WTC11 (cell line): ENCODE measurements at regions not wholly inside any gene's neighbourhood (a gene's known extent, or its start where the extent isn't known, plus 50 kb on each side); places are given as distances from the start of the nearest gene placed in this dataset.

Experiments
- ATAC-seq: fragments of 200-7000 bp; cut with Tn5 transposase; 2 replicates; pipeline ENCODE4 v1.10.0; 2021; ENCODE audit warnings: mild to moderate bottlenecking, moderate library complexity
- CTCF ChIA-PET: fragments of 300-600 bp; sonication (Branson Sonifier 250); formaldehyde crosslinking; loops from one replicate; lab custom pipeline; 2021; ENCODE audit warnings: antibody characterized with exemption; lab: Charles Lee
- POLR2A ChIA-PET: fragments of 350-600 bp; sonication (Branson Sonifier 250); formaldehyde crosslinking; loops from one replicate; lab custom pipeline; 2021; ENCODE audit warnings: antibody characterized with exemption; lab: Charles Lee
- DNase-seq: peaks from one replicate; pipeline ENCODE4 v3.0.0; 2021; ENCODE audit warnings: low spot score
- H3K27ac Mint-ChIP-seq: 2 replicates; pipeline ENCODE4 v1.8.0; 2021; ENCODE audit warnings: mixed read lengths
- H3K27me3 Mint-ChIP-seq: 2 replicates; pipeline ENCODE4 v1.8.0; 2021; ENCODE audit warnings: low read depth, mild to moderate bottlenecking, moderate library complexity, mixed read lengths
- H3K36me3 Mint-ChIP-seq: 2 replicates; pipeline ENCODE4 v1.8.0; 2021; ENCODE audit warnings: mixed read lengths
- H3K4me1 Mint-ChIP-seq: 2 replicates; pipeline ENCODE4 v1.8.0; 2022; ENCODE audit warnings: mixed read lengths
- H3K4me3 Mint-ChIP-seq: 2 replicates; pipeline ENCODE4 v1.8.0; 2021; ENCODE audit warnings: mild to moderate bottlenecking, moderate library complexity, mixed read lengths
- H3K9me3 Mint-ChIP-seq: 2 replicates; pipeline ENCODE4 v1.8.0; 2021; ENCODE audit warnings: mixed read lengths
- CREB1 ChIP-seq: sonication (generic); formaldehyde crosslinking; IDR thresholded peaks from 2 replicates; pipeline ENCODE4 v1.8.0; 2023; ENCODE audit warnings: mild to moderate bottlenecking, missing genetic modification reagents
- ETV6 ChIP-seq: sonication (generic); formaldehyde crosslinking; IDR thresholded peaks from 2 replicates; pipeline ENCODE4 v1.8.1; 2022; ENCODE audit warnings: mild to moderate bottlenecking, missing genetic modification reagents
- GRHL2 ChIP-seq: fragments of 250-450 bp; sonication (Bioruptor Pico); IDR thresholded peaks from 2 replicates; pipeline ENCODE4 v1.8.0; 2022; ENCODE audit warnings: mild to moderate bottlenecking, moderate library complexity; ENCODE audit not compliant: insufficient replicate concordance, severe bottlenecking
- IRF1 ChIP-seq: sonication (generic); formaldehyde crosslinking; IDR thresholded peaks from 2 replicates; pipeline ENCODE4 v1.8.0; 2023; ENCODE audit warnings: missing genetic modification reagents
- JAZF1 ChIP-seq: fragments of 250-450 bp; sonication (Bioruptor Pico); IDR thresholded peaks from 2 replicates; pipeline ENCODE4 v1.9.0; 2021; ENCODE audit warnings: moderate library complexity, mild to moderate bottlenecking, inconsistent platforms
- MAX ChIP-seq: sonication (generic); formaldehyde crosslinking; IDR thresholded peaks from 2 replicates; pipeline ENCODE4 v1.8.0; 2022; ENCODE audit warnings: mild to moderate bottlenecking, missing genetic modification reagents
- MXD4 ChIP-seq: fragments of 250-450 bp; sonication (Bioruptor Pico); IDR thresholded peaks from 2 replicates; pipeline ENCODE4 v1.8.0; 2021; ENCODE audit warnings: mild to moderate bottlenecking, moderate library complexity, borderline replicate concordance
- MYBL2 ChIP-seq: sonication (generic); formaldehyde crosslinking; IDR thresholded peaks from 2 replicates; pipeline ENCODE4 v1.8.1; 2023; ENCODE audit warnings: mild to moderate bottlenecking, moderate library complexity, missing genetic modification reagents
- NFATC4 ChIP-seq: fragments of 250-450 bp; sonication (Bioruptor Pico); IDR thresholded peaks from 2 replicates; pipeline ENCODE4 v1.9.0; 2021; ENCODE audit warnings: mild to moderate bottlenecking
- NR2C2 ChIP-seq: sonication (generic); formaldehyde crosslinking; IDR thresholded peaks from 2 replicates; pipeline ENCODE4 v1.8.0; 2022; ENCODE audit warnings: mild to moderate bottlenecking, missing genetic modification reagents
- SMAD3 ChIP-seq: sonication (generic); formaldehyde crosslinking; IDR thresholded peaks from 2 replicates; pipeline ENCODE4 v1.8.0; 2022; ENCODE audit warnings: missing genetic modification reagents, mild to moderate bottlenecking, borderline replicate concordance
- SOX15 ChIP-seq: fragments of 250-450 bp; sonication (Bioruptor Pico); IDR thresholded peaks from 2 replicates; pipeline ENCODE4 v1.9.0; 2021; ENCODE audit warnings: mild to moderate bottlenecking
- ZBTB21 ChIP-seq: sonication (generic); formaldehyde crosslinking; IDR thresholded peaks from 2 replicates; pipeline ENCODE4 v1.8.1; 2023; ENCODE audit warnings: mild to moderate bottlenecking, missing genetic modification reagents, borderline replicate concordance
- ZNF232 ChIP-seq: sonication (generic); formaldehyde crosslinking; IDR thresholded peaks from 2 replicates; pipeline ENCODE4 v1.8.0; 2022; ENCODE audit warnings: mild to moderate bottlenecking, missing genetic modification reagents
- ZNF416 ChIP-seq: fragments of 250-450 bp; sonication (Bioruptor Pico); IDR thresholded peaks from 2 replicates; pipeline ENCODE4 v1.9.0; 2021; ENCODE audit warnings: mild to moderate bottlenecking, inconsistent platforms
- ZNF671 ChIP-seq: fragments of 250-450 bp; sonication (Bioruptor Pico); IDR thresholded peaks from 2 replicates; pipeline ENCODE4 v1.8.0; 2021; ENCODE audit warnings: mild to moderate bottlenecking
- ZSCAN18 ChIP-seq: fragments of 250-450 bp; sonication (Bioruptor Pico); IDR thresholded peaks from 2 replicates; pipeline ENCODE4 v2.1.2; 2022; ENCODE audit warnings: mild to moderate bottlenecking, moderate library complexity
- TF ChIP-seq, protein P1 (sequence below): fragments of 250-450 bp; sonication (Bioruptor Pico); IDR thresholded peaks from 2 replicates; pipeline ENCODE4 v1.9.0; 2021; ENCODE audit warnings: mild to moderate bottlenecking, borderline replicate concordance
- TF ChIP-seq, protein P2 (sequence below): sonication (generic); formaldehyde crosslinking; IDR thresholded peaks from 2 replicates; pipeline ENCODE4 v1.8.1; 2022; ENCODE audit warnings: mild to moderate bottlenecking, missing genetic modification reagents, moderate library complexity, borderline replicate concordance
- TF ChIP-seq, protein P3 (sequence below): fragments of 250-450 bp; sonication (Bioruptor Pico); IDR thresholded peaks from 2 replicates; pipeline ENCODE4 v1.9.0; 2021; ENCODE audit warnings: moderate library complexity, mild to moderate bottlenecking, inconsistent platforms, borderline replicate concordance

GRCh38 chr2:181380581-181380980, 76.6 kb upstream of the ITGA4 start:
- Mint-ChIP-seq H3K27me3 (no peaks in the 10 kb centered on the region), H3K9me3 (0 out of 2 replicates have a peak, but pooled peaks cover 3% of the 10 kb centered on the region), H3K4me3 (no peak overlapping the region), H3K4me1 (peaks cover 3% of the 10 kb centered on the region), H3K36me3 (no peaks in the 10 kb centered on the region), H3K27ac (no peak overlapping the region)
- no peak for TF ChIP-seq SMAD3 (CRISPR knock-in tag)
- TF ChIP-seq ZSCAN18 (CRISPR knock-in tag) = no peak
- no peak for TF ChIP-seq ZNF416 (CRISPR knock-in tag)
- ATAC-seq (no peak), DNase-seq (no peak)
- POLR2A ChIA-PET = no interaction called here
- CTCF ChIA-PET = no interaction called here

DNA sequence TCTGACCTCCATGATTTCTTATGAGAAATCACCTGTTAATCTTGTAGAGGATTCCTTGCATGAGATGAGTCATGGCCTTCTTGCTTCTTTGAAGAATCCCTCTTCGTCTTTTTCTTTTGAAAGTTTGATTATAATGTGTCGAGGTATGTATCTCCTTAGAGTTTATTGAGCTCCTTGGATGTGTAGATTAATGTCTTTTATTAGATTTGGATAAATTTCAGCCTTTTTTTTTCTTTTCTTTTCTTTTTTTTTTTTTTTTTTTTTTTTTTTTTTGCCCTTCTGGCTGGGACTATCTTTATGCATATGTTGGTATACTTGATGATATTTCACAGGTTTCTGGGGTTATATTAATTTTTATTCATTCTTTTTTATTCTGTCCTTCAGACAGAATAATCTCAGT, 72.3 kb upstream of the ITGA4 start:
- ATAC-seq = no peak
- Mint-ChIP-seq H3K9me3 (0 out of 2 replicates have a peak, but pooled peaks cover 3% of the 10 kb centered on the region), H3K36me3 (no peaks in the 10 kb centered on the region), H3K27ac (no peak overlapping the region), H3K4me1 (no peaks in the 10 kb centered on the region), H3K4me3 (no peak overlapping the region), H3K27me3 (no peaks in the 10 kb centered on the region)
- TF ChIP-seq MAX (CRISPR knock-in tag) (no peak), GRHL2 (no peak), ZBTB21 (CRISPR knock-in tag) (no peak)
- ChIA-PET POLR2A (no interaction called here), CTCF (interaction anchor here (0.7 kb wide), 1 partner anchor 235 kb away, joined by 3 read pairs; no protein-coding TSS in a partner anchor)
- no peak for DNase-seq

- no peak overlapping the region for H3K27ac Mint-ChIP-seq
- no peak for ATAC-seq
- ChIA-PET CTCF (no interaction called here), POLR2A (no interaction called here)
- no peaks in the 10 kb centered on the region for H3K36me3 Mint-ChIP-seq
- no peak for DNase-seq
- no peaks in the 10 kb centered on the region for H3K9me3 Mint-ChIP-seq
- TF ChIP-seq ZNF671 (CRISPR knock-in tag) (no peak), ETV6 (CRISPR knock-in tag) (no peak), JAZF1 (no peak), NFATC4 (no peak), MXD4 (CRISPR knock-in tag) (no peak), GRHL2 (no peak), IRF1 (CRISPR knock-in tag) (no peak), SMAD3 (CRISPR knock-in tag) (no peak), MYBL2 (CRISPR knock-in tag) (no peak), SOX15 (CRISPR knock-in tag) (no peak), ZNF232 (CRISPR knock-in tag) (no peak), NR2C2 (CRISPR knock-in tag) (no peak), CREB1 (CRISPR knock-in tag) (no peak)
- TF ChIP-seq, protein P1, sequence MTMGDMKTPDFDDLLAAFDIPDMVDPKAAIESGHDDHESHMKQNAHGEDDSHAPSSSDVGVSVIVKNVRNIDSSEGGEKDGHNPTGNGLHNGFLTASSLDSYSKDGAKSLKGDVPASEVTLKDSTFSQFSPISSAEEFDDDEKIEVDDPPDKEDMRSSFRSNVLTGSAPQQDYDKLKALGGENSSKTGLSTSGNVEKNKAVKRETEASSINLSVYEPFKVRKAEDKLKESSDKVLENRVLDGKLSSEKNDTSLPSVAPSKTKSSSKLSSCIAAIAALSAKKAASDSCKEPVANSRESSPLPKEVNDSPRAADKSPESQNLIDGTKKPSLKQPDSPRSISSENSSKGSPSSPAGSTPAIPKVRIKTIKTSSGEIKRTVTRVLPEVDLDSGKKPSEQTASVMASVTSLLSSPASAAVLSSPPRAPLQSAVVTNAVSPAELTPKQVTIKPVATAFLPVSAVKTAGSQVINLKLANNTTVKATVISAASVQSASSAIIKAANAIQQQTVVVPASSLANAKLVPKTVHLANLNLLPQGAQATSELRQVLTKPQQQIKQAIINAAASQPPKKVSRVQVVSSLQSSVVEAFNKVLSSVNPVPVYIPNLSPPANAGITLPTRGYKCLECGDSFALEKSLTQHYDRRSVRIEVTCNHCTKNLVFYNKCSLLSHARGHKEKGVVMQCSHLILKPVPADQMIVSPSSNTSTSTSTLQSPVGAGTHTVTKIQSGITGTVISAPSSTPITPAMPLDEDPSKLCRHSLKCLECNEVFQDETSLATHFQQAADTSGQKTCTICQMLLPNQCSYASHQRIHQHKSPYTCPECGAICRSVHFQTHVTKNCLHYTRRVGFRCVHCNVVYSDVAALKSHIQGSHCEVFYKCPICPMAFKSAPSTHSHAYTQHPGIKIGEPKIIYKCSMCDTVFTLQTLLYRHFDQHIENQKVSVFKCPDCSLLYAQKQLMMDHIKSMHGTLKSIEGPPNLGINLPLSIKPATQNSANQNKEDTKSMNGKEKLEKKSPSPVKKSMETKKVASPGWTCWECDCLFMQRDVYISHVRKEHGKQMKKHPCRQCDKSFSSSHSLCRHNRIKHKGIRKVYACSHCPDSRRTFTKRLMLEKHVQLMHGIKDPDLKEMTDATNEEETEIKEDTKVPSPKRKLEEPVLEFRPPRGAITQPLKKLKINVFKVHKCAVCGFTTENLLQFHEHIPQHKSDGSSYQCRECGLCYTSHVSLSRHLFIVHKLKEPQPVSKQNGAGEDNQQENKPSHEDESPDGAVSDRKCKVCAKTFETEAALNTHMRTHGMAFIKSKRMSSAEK (CRISPR knock-in tag) = no peak
- TF ChIP-seq, protein P2, sequence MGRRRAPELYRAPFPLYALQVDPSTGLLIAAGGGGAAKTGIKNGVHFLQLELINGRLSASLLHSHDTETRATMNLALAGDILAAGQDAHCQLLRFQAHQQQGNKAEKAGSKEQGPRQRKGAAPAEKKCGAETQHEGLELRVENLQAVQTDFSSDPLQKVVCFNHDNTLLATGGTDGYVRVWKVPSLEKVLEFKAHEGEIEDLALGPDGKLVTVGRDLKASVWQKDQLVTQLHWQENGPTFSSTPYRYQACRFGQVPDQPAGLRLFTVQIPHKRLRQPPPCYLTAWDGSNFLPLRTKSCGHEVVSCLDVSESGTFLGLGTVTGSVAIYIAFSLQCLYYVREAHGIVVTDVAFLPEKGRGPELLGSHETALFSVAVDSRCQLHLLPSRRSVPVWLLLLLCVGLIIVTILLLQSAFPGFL = no peak
- TF ChIP-seq, protein P3, sequence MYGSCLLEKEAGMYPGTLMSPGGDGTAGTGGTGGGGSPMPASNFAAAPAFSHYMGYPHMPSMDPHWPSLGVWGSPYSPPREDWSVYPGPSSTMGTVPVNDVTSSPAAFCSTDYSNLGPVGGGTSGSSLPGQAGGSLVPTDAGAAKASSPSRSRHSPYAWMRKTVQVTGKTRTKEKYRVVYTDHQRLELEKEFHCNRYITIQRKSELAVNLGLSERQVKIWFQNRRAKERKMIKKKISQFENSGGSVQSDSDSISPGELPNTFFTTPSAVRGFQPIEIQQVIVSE = no peak
- no peaks in the 10 kb centered on the region for H3K27me3 Mint-ChIP-seq
- no peak overlapping the region for H3K4me3 Mint-ChIP-seq
- H3K4me1 Mint-ChIP-seq = no peaks in the 10 kb centered on the region
Observed at GRCh38 chr2:181389524-181389923, 67.7 kb upstream of the ITGA4 start.
